ENCODE measurements at regions not wholly inside any gene's neighbourhood (a gene's known extent, or its start where the extent isn't known, plus 50 kb on each side); places are given as distances from the start of the nearest gene placed in this dataset.
A peak's percentile ranks its signal among the peaks of the same experiment; 100 is the strongest.

DNA sequence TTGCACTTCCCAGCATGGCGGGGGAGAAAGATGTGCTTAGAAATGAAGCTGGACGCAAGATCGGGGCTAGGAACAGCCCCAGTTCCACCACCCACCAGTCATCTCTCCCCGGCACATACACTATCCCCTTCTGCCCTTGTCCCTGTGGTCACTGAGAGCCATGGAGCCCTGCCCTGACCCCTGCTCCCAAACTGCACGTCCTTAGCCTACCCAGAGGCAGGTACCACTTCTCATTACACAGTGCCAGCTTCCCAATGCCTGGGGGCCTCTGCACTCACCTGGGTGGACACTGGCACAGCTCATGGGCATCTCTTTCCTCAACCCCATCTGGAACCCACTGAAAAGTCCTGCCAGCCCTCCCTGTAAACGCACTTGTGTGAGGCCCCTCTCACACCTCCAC is 139.3 kb upstream of the PRR20G start:
- Histone ChIP-seq H3K27ac (no peak overlapping the region), H3K27me3 (peaks cover 0 to 87% (median 34%) of the 10 kb centered on the region in 9 donors), H3K4me3 (no peak overlapping the region), H3K9me3 (no peaks in the 10 kb centered on the region), H3K4me1 (no peaks in the 10 kb centered on the region), H3K36me3 (no peaks in the 10 kb centered on the region)
- TF ChIP-seq POLR2A (IDR thresholded peaks at IDR 0.05): no peak
- TF ChIP-seq, protein P1, sequence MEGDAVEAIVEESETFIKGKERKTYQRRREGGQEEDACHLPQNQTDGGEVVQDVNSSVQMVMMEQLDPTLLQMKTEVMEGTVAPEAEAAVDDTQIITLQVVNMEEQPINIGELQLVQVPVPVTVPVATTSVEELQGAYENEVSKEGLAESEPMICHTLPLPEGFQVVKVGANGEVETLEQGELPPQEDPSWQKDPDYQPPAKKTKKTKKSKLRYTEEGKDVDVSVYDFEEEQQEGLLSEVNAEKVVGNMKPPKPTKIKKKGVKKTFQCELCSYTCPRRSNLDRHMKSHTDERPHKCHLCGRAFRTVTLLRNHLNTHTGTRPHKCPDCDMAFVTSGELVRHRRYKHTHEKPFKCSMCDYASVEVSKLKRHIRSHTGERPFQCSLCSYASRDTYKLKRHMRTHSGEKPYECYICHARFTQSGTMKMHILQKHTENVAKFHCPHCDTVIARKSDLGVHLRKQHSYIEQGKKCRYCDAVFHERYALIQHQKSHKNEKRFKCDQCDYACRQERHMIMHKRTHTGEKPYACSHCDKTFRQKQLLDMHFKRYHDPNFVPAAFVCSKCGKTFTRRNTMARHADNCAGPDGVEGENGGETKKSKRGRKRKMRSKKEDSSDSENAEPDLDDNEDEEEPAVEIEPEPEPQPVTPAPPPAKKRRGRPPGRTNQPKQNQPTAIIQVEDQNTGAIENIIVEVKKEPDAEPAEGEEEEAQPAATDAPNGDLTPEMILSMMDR (IDR thresholded peaks at IDR 0.05): no peak
- intact Hi-C loops (cut with DNase I): no loop called here
- DNase-seq: peak in 1 of 5 donors; percentile 15
- 59 to 69% (median 67%) methylated on average over 6 of the region's 6 CpGs for WGBS, 4 donors
- no peak for ATAC-seq

DNA sequence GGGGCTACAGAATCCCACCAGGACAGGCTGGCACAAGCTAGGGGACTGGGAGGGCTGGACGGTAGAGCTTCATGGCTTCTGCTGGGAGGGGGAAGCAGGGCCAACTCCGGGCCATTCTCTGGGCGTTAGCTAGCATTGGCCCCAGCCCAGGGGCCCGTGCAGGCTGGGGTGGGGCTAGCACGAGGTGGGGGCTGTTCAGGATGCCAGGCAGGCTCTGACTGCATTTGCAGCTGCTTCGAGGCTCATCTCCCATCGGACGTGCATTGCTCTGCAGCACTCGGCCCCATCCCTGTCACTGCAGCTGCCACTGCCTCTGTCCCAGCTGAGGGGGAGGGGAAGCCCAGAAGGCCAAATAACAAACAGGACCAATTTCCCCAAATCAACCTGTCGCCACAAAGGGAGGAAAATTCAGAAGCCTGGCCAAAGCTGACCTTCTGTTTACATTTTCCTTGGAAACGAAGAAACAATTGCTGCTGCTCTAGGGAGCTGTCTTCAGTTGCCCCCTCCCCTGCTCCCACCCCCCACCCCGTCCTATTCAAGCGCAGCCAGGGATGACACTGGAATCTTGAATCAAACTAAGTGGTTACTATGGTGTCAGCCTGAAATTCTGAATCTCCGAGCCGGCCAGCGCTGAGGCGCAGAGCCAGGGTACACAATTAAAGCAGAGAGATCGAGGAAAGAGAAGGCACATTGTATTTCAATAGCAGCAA is 138.8 kb upstream of the PRR20G start:
- 28 to 30% (median 29%) methylated on average over 9 to 18 of the region's 18 CpGs for WGBS, 4 donors

DNA sequence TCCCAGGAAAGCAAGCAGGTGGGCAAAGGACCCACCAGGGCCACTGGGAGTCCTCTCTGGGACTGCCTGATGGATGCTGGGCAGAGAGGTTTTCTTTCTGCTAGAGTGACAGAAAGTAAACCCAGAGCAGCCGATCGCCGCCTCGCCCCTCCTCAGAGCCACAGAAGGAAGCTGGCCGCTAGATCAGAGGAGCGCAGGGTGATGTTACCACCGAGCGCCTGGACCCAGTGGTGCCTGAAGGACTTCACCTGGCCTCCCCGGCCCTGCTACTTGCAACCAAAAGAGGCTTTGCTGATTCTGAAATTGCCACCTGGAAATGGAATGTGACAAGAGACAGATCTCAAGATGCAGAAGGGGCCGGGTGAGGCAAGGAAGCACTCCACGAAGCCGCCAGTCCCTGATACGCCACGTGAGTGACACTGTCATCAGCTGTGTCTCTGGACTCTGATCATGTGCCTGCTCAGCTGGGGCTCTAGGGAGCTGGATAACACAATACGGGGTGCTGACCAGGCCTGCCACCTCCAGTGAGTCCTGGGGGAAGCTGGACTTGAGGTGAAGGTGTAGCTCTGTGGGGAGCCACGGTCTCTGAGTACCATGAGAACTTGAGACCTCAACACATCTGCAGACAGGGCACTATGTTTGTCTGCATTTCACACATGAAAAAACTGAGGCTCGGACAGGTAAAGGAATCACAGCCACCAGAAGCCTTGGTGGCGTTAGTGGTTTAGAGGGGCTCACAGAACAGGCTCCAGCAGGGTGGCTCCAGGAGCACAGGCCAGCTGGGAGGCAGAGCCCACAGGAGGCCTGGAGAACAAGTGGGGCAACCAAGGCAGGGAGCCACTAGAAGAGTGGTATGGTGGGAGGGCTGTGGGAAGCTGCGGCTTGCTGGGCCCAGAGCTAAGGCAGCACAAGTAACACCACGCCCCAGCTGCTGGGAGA is 137.9 kb upstream of the PRR20G start:
- intact Hi-C loops (cut with DNase I): no loop called here
- ATAC-seq: no peak
- TF ChIP-seq, protein P1 (IDR thresholded peaks at IDR 0.05): no peak
- TF ChIP-seq POLR2A (IDR thresholded peaks at IDR 0.05): no peak
- Histone ChIP-seq H3K4me3 (no peak overlapping the region), H3K27ac (no peak overlapping the region), H3K9me3 (no peaks in the 10 kb centered on the region), H3K4me1 (no peaks in the 10 kb centered on the region), H3K27me3 (peaks cover 0 to 86% (median 37%) of the 10 kb centered on the region in 9 donors), H3K36me3 (no peaks in the 10 kb centered on the region)
- peak in 1 of 5 donors; percentile 12 for DNase-seq
- WGBS, 4 donors: 56 to 73% (median 63%) methylated on average over 19 to 20 of the region's 20 CpGs

More for the DNA sequence above, 138.8 kb upstream of the PRR20G start:
- intact Hi-C loops (cut with DNase I): no loop called here
- no peak for ATAC-seq
- H3K27ac ChIP-seq: no peak overlapping the region
- TF ChIP-seq POLR2A (IDR thresholded peaks at IDR 0.05): no peak
- TF ChIP-seq, protein P1 (IDR thresholded peaks at IDR 0.05): no peak
- DNase-seq: no peak
- no peak overlapping the region for H3K4me3 ChIP-seq
- no peaks in the 10 kb centered on the region for H3K9me3 ChIP-seq
- peaks cover 0 to 86% (median 33%) of the 10 kb centered on the region in 9 donors for H3K27me3 ChIP-seq
- H3K36me3 ChIP-seq: no peaks in the 10 kb centered on the region
- no peaks in the 10 kb centered on the region for H3K4me1 ChIP-seq
